Ovary (tissue), 3 donors: ENCODE measurements at regions not wholly inside any gene's neighbourhood (a gene's known extent, or its start where the extent isn't known, plus 50 kb on each side); places are given as distances from the start of the nearest gene placed in this dataset.

Experiments
- CTCF ChIP-seq, 3 donors: fragments of 450-650 bp in 2 of 3; fragments of 200-600 bp in 1 of 3; IDR thresholded peaks; one replicate each; pipeline versions ENCODE4 v1.5.1 to v1.8.0; 2016 to 2022; ENCODE audit warnings: antibody characterized with exemption in 3 of 3, mild to moderate bottlenecking in 1 of 3
- EP300 ChIP-seq: sonication (generic); formaldehyde crosslinking; IDR thresholded peaks from one replicate; pipeline ENCODE4 v1.6.1; 2017; ENCODE audit warnings: antibody characterized with exemption
- donor health status: DM: no; HTN: no; CAD: no.

GRCh38 chr15:62409466-62409865 lies 244.4 kb upstream of the C2CD4B start:
- TF ChIP-seq EP300 (no peak), CTCF (IDR thresholded peaks at IDR 0.05) (no peak)
